NCI-H1048 (cell line): ENCODE measurements at regions not wholly inside any gene's neighbourhood (a gene's known extent, or its start where the extent isn't known, plus 50 kb on each side); places are given as distances from the start of the nearest gene placed in this dataset.

Experiments
- DNase-seq: peaks from one replicate; lab custom pipeline; 2025; lab: John Stamatoyannopoulos, UW

GRCh38 chr12:24759155-24759554 is 189.7 kb downstream of the BCAT1 start:
- DNase-seq: no peak

GRCh38 chr12:24756479-24757024 is 192.3 kb downstream of the BCAT1 start:
- DNase-seq: no peak

GRCh38 chr12:24754690-24755638 is 193.9 kb downstream of the BCAT1 start:
- DNase-seq: no peak

GRCh38 chr12:24752763-24753462 is 196.0 kb downstream of the BCAT1 start:
- no peak for DNase-seq

- DNase-seq: no peak
Observed at GRCh38 chr12:24751181-24751580, 197.7 kb downstream of the BCAT1 start.

GRCh38 chr12:24750263-24750662 is 198.6 kb downstream of the BCAT1 start:
- no peak for DNase-seq

- no peak for DNase-seq
Observed at GRCh38 chr12:24749171-24749570, 199.7 kb downstream of the BCAT1 start.

GRCh38 chr12:24748326-24748725 is 200.6 kb downstream of the BCAT1 start:
- no peak for DNase-seq

- DNase-seq: no peak
Observed at GRCh38 chr12:24746864-24747263, 202.0 kb downstream of the BCAT1 start.

GRCh38 chr12:24746006-24746671 is 202.8 kb downstream of the BCAT1 start:
- DNase-seq: no peak

GRCh38 chr12:24743941-24744793 is 204.7 kb downstream of the BCAT1 start:
- DNase-seq: no peak

GRCh38 chr12:24742378-24742777 is 206.5 kb downstream of the BCAT1 start:
- no peak for DNase-seq

GRCh38 chr12:24741216-24741615 is 207.7 kb downstream of the BCAT1 start:
- no peak for DNase-seq

- no peak for DNase-seq
Observed at GRCh38 chr12:24739106-24739779, 209.7 kb downstream of the BCAT1 start.

GRCh38 chr12:24738441-24738840 is 210.5 kb downstream of the BCAT1 start:
- no peak for DNase-seq

- DNase-seq: no peak
Observed at GRCh38 chr12:24731596-24731995, 217.3 kb downstream of the BCAT1 start.

- no peak for DNase-seq
Observed at GRCh38 chr12:24730489-24730896, 218.4 kb downstream of the BCAT1 start.

- no peak for DNase-seq
Observed at GRCh38 chr12:24728826-24729225, 220.1 kb downstream of the BCAT1 start.

GRCh38 chr12:24728366-24728765 is 220.5 kb downstream of the BCAT1 start:
- no peak for DNase-seq

- no peak for DNase-seq
Observed at GRCh38 chr12:24725616-24726015, 223.3 kb downstream of the BCAT1 start.

GRCh38 chr12:24724814-24725213 is 224.1 kb downstream of the BCAT1 start:
- DNase-seq: no peak
